ENCODE measurements at regions not wholly inside any gene's neighbourhood (a gene's known extent, or its start where the extent isn't known, plus 50 kb on each side); places are given as distances from the start of the nearest gene placed in this dataset.
A peak's percentile ranks its signal among the peaks of the same experiment; 100 is the strongest.

- no peak for DNase-seq
These were observed 288.2 kb upstream of the SEMA3D start for GRCh38 chr7:85475071-85475470.

GRCh38 chr7:85474234-85474633 is 287.4 kb upstream of the SEMA3D start:
- no peak for DNase-seq

- DNase-seq: no peak
These were observed 284.9 kb upstream of the SEMA3D start for GRCh38 chr7:85471740-85472139.

GRCh38 chr7:85471307-85471706 is 284.5 kb upstream of the SEMA3D start:
- DNase-seq: no peak

- DNase-seq: no peak
These were observed 282.7 kb upstream of the SEMA3D start for GRCh38 chr7:85469446-85470010.

GRCh38 chr7:85464042-85464651 is 277.3 kb upstream of the SEMA3D start:
- peak; percentile 6 for DNase-seq

GRCh38 chr7:85462671-85463070 is 275.8 kb upstream of the SEMA3D start:
- no peak for DNase-seq

- no peak for DNase-seq
These were observed 271.1 kb upstream of the SEMA3D start for GRCh38 chr7:85457911-85458310.

- no peak for DNase-seq
These were observed 269.4 kb upstream of the SEMA3D start for GRCh38 chr7:85456254-85456653.

GRCh38 chr7:85454904-85455303 is 268.0 kb upstream of the SEMA3D start:
- no peak for DNase-seq

- DNase-seq: no peak
These were observed 265.8 kb upstream of the SEMA3D start for GRCh38 chr7:85452674-85453073.

GRCh38 chr7:85449478-85449877 is 262.6 kb upstream of the SEMA3D start:
- DNase-seq: no peak

- DNase-seq: no peak
These were observed 260.1 kb upstream of the SEMA3D start for GRCh38 chr7:85447004-85447403.

- DNase-seq: no peak
These were observed 239.7 kb upstream of the SEMA3D start for GRCh38 chr7:85426487-85426960.

- no peak for DNase-seq
These were observed 237.4 kb upstream of the SEMA3D start for GRCh38 chr7:85424298-85424697.

GRCh38 chr7:85423209-85423895 is 236.5 kb upstream of the SEMA3D start:
- DNase-seq: no peak

- no peak for DNase-seq
These were observed 228.9 kb upstream of the SEMA3D start for GRCh38 chr7:85415743-85416142.

GRCh38 chr7:85413718-85414117 is 226.9 kb upstream of the SEMA3D start:
- DNase-seq: no peak

GRCh38 chr7:85412912-85413311 is 226.1 kb upstream of the SEMA3D start:
- no peak for DNase-seq

- DNase-seq: no peak
These were observed 220.5 kb upstream of the SEMA3D start for GRCh38 chr7:85407391-85407790.

- no peak for DNase-seq
These were observed 218.4 kb upstream of the SEMA3D start for GRCh38 chr7:85405016-85405902.

- no peak for DNase-seq
These were observed 209.8 kb upstream of the SEMA3D start for GRCh38 chr7:85396676-85397075.

GRCh38 chr7:85392789-85393188 is 205.9 kb upstream of the SEMA3D start:
- DNase-seq: no peak
